A549 (cell line): ENCODE measurements at regions not wholly inside any gene's neighbourhood (a gene's known extent, or its start where the extent isn't known, plus 50 kb on each side); places are given as distances from the start of the nearest gene placed in this dataset.

Experiments used
- CHD2 ChIP-seq: fragments of 150-350 bp; IDR thresholded peaks from 2 replicates; pipeline ENCODE4 v1.6.1; 2014; ENCODE audit warnings: low read length; ENCODE audit not compliant: partially characterized antibody
- CTCF ChIP-seq: fragments of >200 bp; sonication (Bioruptor Twin); formaldehyde crosslinking; IDR thresholded peaks from 3 replicates; pipeline ENCODE4 v1.5.1; 2016
- GATA3 ChIP-seq: IDR thresholded peaks from 2 replicates; pipeline ENCODE4 v1.6.1; 2012; ENCODE audit warnings: borderline replicate concordance
- HDAC2 ChIP-seq: fragments of 200-600 bp; sonication (generic); IDR thresholded peaks from 2 replicates; pipeline ENCODE4 v1.6.1; 2016
- HOXA7 ChIP-seq: fragments of 250-450 bp; sonication (Bioruptor Pico); IDR thresholded peaks from 2 replicates; pipeline ENCODE4 v1.5.0; 2020; ENCODE audit warnings: mild to moderate bottlenecking, moderate library complexity
- JUN ChIP-seq, 2 experiments: fragments of >200 bp; sonication (Bioruptor Twin); formaldehyde crosslinking; IDR thresholded peaks; 2 replicates in 1 of 2; 3 replicates in 1 of 2; pipeline ENCODE4 v1.6.1; 2016 to 2017
- MAFK ChIP-seq: fragments of 450-650 bp; IDR thresholded peaks from 2 replicates; pipeline ENCODE4 v1.6.1; 2014; ENCODE audit not compliant: partially characterized antibody
- MAZ ChIP-seq: fragments of 150-350 bp; IDR thresholded peaks from 2 replicates; pipeline ENCODE4 v1.6.1; 2014; ENCODE audit warnings: antibody characterized with exemption, low read depth, low read length, borderline replicate concordance
- POLR2AphosphoS2 ChIP-seq: conservative IDR thresholded peaks from 2 replicates; pipeline ENCODE4 v1.6.1; 2012; ENCODE audit warnings: low read length, improper control_type of control experiment, inconsistent platforms
- RCOR1 ChIP-seq: fragments of 150-350 bp; IDR thresholded peaks from 2 replicates; pipeline ENCODE4 v1.6.1; 2014; ENCODE audit warnings: antibody characterized with exemption, low read length, low read depth
- SREBF2 ChIP-seq: fragments of 450-650 bp; IDR thresholded peaks from 2 replicates; pipeline ENCODE4 v1.6.1; 2014; ENCODE audit warnings: mild to moderate bottlenecking, moderate library complexity
- TP53 ChIP-seq: fragments of 250-450 bp; sonication (Bioruptor Pico); IDR thresholded peaks from 2 replicates; pipeline ENCODE4 v1.5.0; 2021; ENCODE audit warnings: mild to moderate bottlenecking, moderate library complexity

- TF ChIP-seq MAZ (no peak), HOXA7 (CRISPR knock-in tag) (no peak), JUN (IDR thresholded peaks at IDR 0.05) (no peak), GATA3 (no peak), CHD2 (no peak), HDAC2 (no peak), POLR2AphosphoS2 (no peak), CTCF (no peak), RCOR1 (no peak), MAFK (no peak), SREBF2 (no peak), TP53 (no peak)
Observed at GRCh38 chr6:77326029-77326428, 137.3 kb downstream of the HTR1B start.
